HEK293 (cell line): ENCODE measurements at regions not wholly inside any gene's neighbourhood (a gene's known extent, or its start where the extent isn't known, plus 50 kb on each side); places are given as distances from the start of the nearest gene placed in this dataset.

Experiments
- KLF10 ChIP-seq: fragments of 450-650 bp; IDR thresholded peaks from 2 replicates; pipeline ENCODE4 v1.5.1; 2018; ENCODE audit warnings: missing biosample characterization, mild to moderate bottlenecking, missing genetic modification characterization
- ZFP37 ChIP-seq: fragments of 450-650 bp; formaldehyde crosslinking; IDR thresholded peaks from 2 replicates; pipeline ENCODE4 v1.5.1; 2016; ENCODE audit warnings: missing biosample characterization, missing genetic modification characterization
- ZNF133 ChIP-seq: fragments of 450-650 bp; formaldehyde crosslinking; IDR thresholded peaks from 2 replicates; pipeline ENCODE4 v1.5.1; 2016; ENCODE audit warnings: missing biosample characterization, missing genetic modification characterization
- ZNF157 ChIP-seq: fragments of 450-650 bp; formaldehyde crosslinking; IDR thresholded peaks from 2 replicates; pipeline ENCODE4 v1.5.1; 2016; ENCODE audit warnings: missing biosample characterization, missing genetic modification characterization
- ZNF266 ChIP-seq: fragments of 450-650 bp; formaldehyde crosslinking; IDR thresholded peaks from 2 replicates; pipeline ENCODE4 v1.5.1; 2016; ENCODE audit warnings: missing biosample characterization, missing genetic modification characterization, low read depth
- ZNF785 ChIP-seq: fragments of 450-650 bp; formaldehyde crosslinking; IDR thresholded peaks from 2 replicates; pipeline ENCODE4 v1.5.1; 2016; ENCODE audit warnings: missing biosample characterization, missing genetic modification characterization
- TF ChIP-seq, protein P1 (sequence below): fragments of 450-650 bp; formaldehyde crosslinking; IDR thresholded peaks from 2 replicates; pipeline ENCODE4 v1.5.1; 2016; ENCODE audit warnings: missing biosample characterization, missing genetic modification characterization

DNA sequence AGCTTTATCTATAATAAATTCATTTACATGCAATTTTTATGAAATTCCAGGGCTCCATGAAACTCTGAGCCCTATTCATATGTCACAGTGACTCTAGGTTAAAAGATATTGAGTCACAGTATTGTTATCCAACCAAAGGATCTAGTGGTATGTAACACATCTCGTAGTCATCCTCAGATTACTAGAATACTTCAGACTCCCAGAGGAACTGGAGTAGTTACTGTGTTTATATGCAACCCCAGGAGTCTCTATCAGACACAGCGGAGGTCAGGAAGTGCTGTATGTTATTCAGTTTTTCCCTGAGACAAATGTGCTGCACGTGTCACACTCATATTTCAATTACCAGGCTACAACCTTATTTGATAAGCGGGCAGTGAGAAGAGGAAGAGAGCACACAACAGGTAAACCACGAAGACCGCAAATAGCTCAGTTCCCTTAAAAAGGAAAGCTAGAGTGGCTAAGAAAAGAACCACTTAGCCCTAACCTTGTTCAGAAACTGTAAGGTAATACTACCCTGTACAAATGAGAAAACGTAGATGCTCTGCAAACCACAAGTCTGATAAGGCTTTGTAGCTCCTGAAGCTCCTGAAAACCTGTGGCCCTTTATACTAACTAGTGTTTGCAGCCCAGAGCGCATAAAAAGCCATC is 114.0 kb upstream of the CNTNAP2 start:
- TF ChIP-seq, protein P1, sequence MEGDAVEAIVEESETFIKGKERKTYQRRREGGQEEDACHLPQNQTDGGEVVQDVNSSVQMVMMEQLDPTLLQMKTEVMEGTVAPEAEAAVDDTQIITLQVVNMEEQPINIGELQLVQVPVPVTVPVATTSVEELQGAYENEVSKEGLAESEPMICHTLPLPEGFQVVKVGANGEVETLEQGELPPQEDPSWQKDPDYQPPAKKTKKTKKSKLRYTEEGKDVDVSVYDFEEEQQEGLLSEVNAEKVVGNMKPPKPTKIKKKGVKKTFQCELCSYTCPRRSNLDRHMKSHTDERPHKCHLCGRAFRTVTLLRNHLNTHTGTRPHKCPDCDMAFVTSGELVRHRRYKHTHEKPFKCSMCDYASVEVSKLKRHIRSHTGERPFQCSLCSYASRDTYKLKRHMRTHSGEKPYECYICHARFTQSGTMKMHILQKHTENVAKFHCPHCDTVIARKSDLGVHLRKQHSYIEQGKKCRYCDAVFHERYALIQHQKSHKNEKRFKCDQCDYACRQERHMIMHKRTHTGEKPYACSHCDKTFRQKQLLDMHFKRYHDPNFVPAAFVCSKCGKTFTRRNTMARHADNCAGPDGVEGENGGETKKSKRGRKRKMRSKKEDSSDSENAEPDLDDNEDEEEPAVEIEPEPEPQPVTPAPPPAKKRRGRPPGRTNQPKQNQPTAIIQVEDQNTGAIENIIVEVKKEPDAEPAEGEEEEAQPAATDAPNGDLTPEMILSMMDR (tag by site-specific recombination): no peak
- TF ChIP-seq KLF10 (tag by site-specific recombination) (no peak), ZFP37 (tag by site-specific recombination) (no peak), ZNF157 (tag by site-specific recombination) (no peak), ZNF266 (tag by site-specific recombination) (no peak), ZNF785 (tag by site-specific recombination) (no peak), ZNF133 (tag by site-specific recombination) (no peak)
